H1 (cell line): ENCODE measurements at regions not wholly inside any gene's neighbourhood (a gene's known extent, or its start where the extent isn't known, plus 50 kb on each side); places are given as distances from the start of the nearest gene placed in this dataset.
A peak's percentile ranks its signal among the peaks of the same experiment; 100 is the strongest.

ENCODE experiments used
- CTCF ChIA-PET: fragments of 300-600 bp; sonication (Branson Sonifier 250); formaldehyde crosslinking; loops from one replicate; lab custom pipeline; 2021; ENCODE audit not compliant: partially characterized antibody; lab: Charles Lee
- POLR2A ChIA-PET: fragments of 300-600 bp; sonication (Branson Sonifier 250); formaldehyde crosslinking; loops from one replicate; lab custom pipeline; 2021; ENCODE audit warnings: inconsistent platforms; ENCODE audit not compliant: partially characterized antibody; lab: Charles Lee
- DNase-seq, 2 experiments: peaks; one replicate each; pipeline versions ENCODE4 v3.0.0 to v3.0.0-alpha.2; 2010 to 2022; ENCODE audit warnings: low spot score in 2 of 2, low read depth in 1 of 2, mixed read lengths in 1 of 2
- FAIRE-seq: peaks from 2 replicates; lab custom pipeline; 2011; peaks lifted over from hg19 to GRCh38; lab: Jason Lieb, UNC
- H2AFZ ChIP-seq: 2 replicates; pipeline ENCODE4 v1.8.1; 2012; ENCODE audit warnings: low read length, inconsistent platforms
- H2AK5ac ChIP-seq: 2 replicates; pipeline ENCODE4 v1.6.1; 2013; ENCODE audit warnings: low read depth, low read length
- H2BK120ac ChIP-seq: replicated peaks from 2 replicates; pipeline ENCODE3; 2013; ENCODE audit warnings: low read depth, low read length, inconsistent platforms
- H2BK12ac ChIP-seq: 2 replicates; pipeline ENCODE4 v1.6.1; 2013; ENCODE audit warnings: low read depth, low read length
- H2BK15ac ChIP-seq: 2 replicates; pipeline ENCODE4 v1.6.1; 2013; ENCODE audit warnings: low read length
- H2BK20ac ChIP-seq: 2 replicates; pipeline ENCODE4 v1.6.1; 2013; ENCODE audit warnings: low read length
- H2BK5ac ChIP-seq: 2 replicates; pipeline ENCODE4 v1.6.1; 2013; ENCODE audit warnings: low read depth, low read length
- H3K14ac ChIP-seq: 2 replicates; pipeline ENCODE4 v1.6.1; 2013; ENCODE audit warnings: inconsistent platforms; ENCODE audit not compliant: insufficient read length
- H3K18ac ChIP-seq: 2 replicates; pipeline ENCODE4 v1.6.1; 2013; ENCODE audit warnings: low read length; ENCODE audit errors: extremely low read depth
- H3K23ac ChIP-seq: 2 replicates; pipeline ENCODE4 v1.6.1; 2013; ENCODE audit warnings: inconsistent platforms; ENCODE audit not compliant: insufficient read length
- H3K23me2 ChIP-seq: 2 replicates; pipeline ENCODE4 v1.6.1; 2013; ENCODE audit warnings: low read depth, low read length
- H3K27ac ChIP-seq: 2 replicates; pipeline ENCODE4 v1.6.1; 2011; ENCODE audit warnings: low read depth, low read length, inconsistent platforms
- H3K27me3 ChIP-seq, 4 experiments: replicated peaks in 1 of 4; 1 replicate in 1 of 4; 2 replicates in 3 of 4; pipeline versions ENCODE4 v1.6.1 to v1.8.1; 2011 to 2013; ENCODE audit warnings: low read length in 3 of 4, mild to moderate bottlenecking in 3 of 4, inconsistent platforms in 2 of 4, mixed read lengths in 2 of 4, moderate library complexity in 1 of 4; ENCODE audit not compliant: control insufficient read depth in 3 of 4, insufficient read depth in 3 of 4; ENCODE audit errors: extremely low read depth in 1 of 4
- H3K36me3 ChIP-seq, 4 experiments: 2 replicates each; pipeline versions ENCODE4 v1.6.1 to v1.8.1; 2011 to 2013; ENCODE audit warnings: mild to moderate bottlenecking in 4 of 4, low read length in 3 of 4, moderate library complexity in 2 of 4, control low read depth in 1 of 4, inconsistent platforms in 1 of 4; ENCODE audit not compliant: insufficient read depth in 4 of 4, control insufficient read depth in 2 of 4
- H3K4ac ChIP-seq: replicated peaks from 2 replicates; pipeline ENCODE3; 2013; ENCODE audit warnings: low read length, low read depth, mixed read lengths, inconsistent platforms; ENCODE audit not compliant: insufficient read length
- H3K4me1 ChIP-seq, 4 experiments: replicated peaks in 1 of 4; 1 replicate in 1 of 4; 2 replicates in 3 of 4; pipeline versions ENCODE4 v1.6.1 to v1.8.1; 2011 to 2013; ENCODE audit warnings: low read length in 3 of 4, inconsistent platforms in 2 of 4, mixed read lengths in 1 of 4; ENCODE audit not compliant: insufficient read depth in 4 of 4, control insufficient read depth in 3 of 4
- H3K4me2 ChIP-seq, 2 experiments: 2 replicates each; pipeline versions ENCODE4 v1.6.1 to v1.8.1; 2011 to 2013; ENCODE audit warnings: low read depth in 2 of 2, low read length in 2 of 2, control low read depth in 1 of 2, inconsistent platforms in 1 of 2, mild to moderate bottlenecking in 1 of 2; ENCODE audit not compliant: insufficient read depth in 1 of 2
- H3K4me3 ChIP-seq, 4 experiments: fragments of 200-600, 300-600 bp in 1 of 4; sonication (generic), shearing (Covaris generic), sonication (Bioruptor Twin) in 1 of 4; 2 replicates each; pipeline versions ENCODE4 v1.5.1 to v1.8.1; 2011 to 2016; ENCODE audit warnings: low read length in 4 of 4, low read depth in 3 of 4, control low read depth in 2 of 4, inconsistent platforms in 2 of 4, mild to moderate bottlenecking in 2 of 4, mixed read lengths in 1 of 4, moderate library complexity in 1 of 4; ENCODE audit not compliant: insufficient read depth in 2 of 4; ENCODE audit errors: extremely low read depth in 1 of 4
- H3K56ac ChIP-seq: replicated peaks from 2 replicates; pipeline ENCODE3; 2013; ENCODE audit warnings: low read depth, mild to moderate bottlenecking, mixed read lengths, low read length, inconsistent platforms; ENCODE audit not compliant: insufficient read length
- H3K79me1 ChIP-seq: 2 replicates; pipeline ENCODE4 v1.6.1; 2013; ENCODE audit warnings: low read depth, low read length, control low read depth
- H3K79me2 ChIP-seq, 2 experiments: 2 replicates each; pipeline versions ENCODE4 v1.6.1 to v1.8.1; 2012 to 2013; ENCODE audit warnings: low read length in 2 of 2, mild to moderate bottlenecking in 2 of 2, inconsistent platforms in 1 of 2; ENCODE audit not compliant: insufficient read depth in 2 of 2, control insufficient read depth in 1 of 2
- H3K9ac ChIP-seq, 4 experiments: replicated peaks in 1 of 4; 1 replicate in 1 of 4; 2 replicates in 3 of 4; pipeline versions ENCODE4 v1.6.1 to v1.8.1; 2011 to 2013; ENCODE audit warnings: low read depth in 3 of 4, low read length in 3 of 4, control low read depth in 2 of 4, mild to moderate bottlenecking in 2 of 4, moderate library complexity in 2 of 4, inconsistent platforms in 1 of 4; ENCODE audit errors: extremely low read depth in 1 of 4
- H3K9me3 ChIP-seq, 2 experiments: 2 replicates each; pipeline versions ENCODE4 v1.6.1 to v1.8.1; 2012 to 2013; ENCODE audit warnings: mild to moderate bottlenecking in 2 of 2, moderate library complexity in 2 of 2, control low read depth in 1 of 2, inconsistent platforms in 1 of 2, low read depth in 1 of 2, low read length in 1 of 2, mixed read lengths in 1 of 2; ENCODE audit not compliant: insufficient read depth in 2 of 2
- H4K20me1 ChIP-seq, 2 experiments: replicated peaks in 1 of 2; 2 replicates each; pipeline versions ENCODE3 to v1.8.1; 2011 to 2013; ENCODE audit warnings: inconsistent platforms in 2 of 2, low read length in 2 of 2, mild to moderate bottlenecking in 1 of 2; ENCODE audit not compliant: insufficient read depth in 2 of 2, control insufficient read depth in 1 of 2
- H4K5ac ChIP-seq: 2 replicates; pipeline ENCODE4 v1.6.1; 2013; ENCODE audit warnings: low read length, low read depth, mixed read lengths, inconsistent platforms; ENCODE audit not compliant: insufficient read length
- H4K8ac ChIP-seq: 2 replicates; pipeline ENCODE4 v1.8.0; 2013; ENCODE audit warnings: mild to moderate bottlenecking, moderate library complexity, low read length, inconsistent platforms; ENCODE audit not compliant: insufficient read depth; ENCODE audit errors: extremely low read depth
- H4K91ac ChIP-seq: replicated peaks from 2 replicates; pipeline ENCODE3; 2013; ENCODE audit warnings: low read length, mixed read lengths, inconsistent platforms; ENCODE audit not compliant: insufficient read length
- EP300 ChIP-seq, 2 experiments: IDR thresholded peaks; 1 replicate in 1 of 2; 2 replicates in 1 of 2; pipeline ENCODE4 v1.6.1; 2011 to 2012; ENCODE audit warnings: low read depth in 2 of 2, low read length in 2 of 2, mild to moderate bottlenecking in 2 of 2, borderline replicate concordance in 1 of 2, inconsistent platforms in 1 of 2, moderate library complexity in 1 of 2
- KDM5A ChIP-seq: fragments of 200-600 bp; IDR thresholded peaks from 2 replicates; pipeline ENCODE4 v1.7.1; 2012; ENCODE audit warnings: mild to moderate bottlenecking, low read length, inconsistent platforms, mixed read lengths
- WGBS, 2 experiments: shearing (Covaris generic) in 1 of 2; methylation state at CpG; one replicate each; pipeline versions ENCODE4 v1.1.6 to v1.1.7; 2013 to 2015; ENCODE audit warnings: low lambda C conversion rate in 2 of 2, mixed read lengths in 2 of 2, inconsistent platforms in 1 of 2, low coverage in 1 of 2, missing lambda C conversion rate in 1 of 2; ENCODE audit not compliant: insufficient replicate concordance in 2 of 2, insufficient coverage in 1 of 2, insufficient read length in 1 of 2; ENCODE audit errors: extremely low coverage in 1 of 2, missing lambda C conversion rate in 1 of 2; 5-methylcytosine and 5-hydroxymethylcytosine counted together

- DNase-seq = no peak
- WGBS, 2 experiments = 90% methylated on average over 4 of the region's 4 CpGs; no CpG with 5 or more reads in 1 of the 2 experiments
- TF ChIP-seq KDM5A (no peak), EP300 (IDR thresholded peaks at IDR 0.05; ENCODE audit: borderline replicate concordance in 1 of 2, low read depth in 2 of 2, low read length in 2 of 2) (no peak)
- Histone ChIP-seq H3K23me2 (no peaks in the 10 kb centered on the region), H3K4me1 (peaks cover 0 to 2% (median 1%) of the 10 kb centered on the region in 4 experiments; a peak in 2 of 7 replicates), H3K4me3 (no peak overlapping the region), H2BK12ac (no peak overlapping the region), H3K9me3 (no peaks in the 10 kb centered on the region), H2BK120ac (no peak overlapping the region), H3K14ac (no peak overlapping the region), H2BK20ac (no peak overlapping the region), H3K56ac (no peak overlapping the region), H2AK5ac (no peak overlapping the region), H3K36me3 (no peaks in the 10 kb centered on the region), H4K5ac (no peak overlapping the region), H3K27me3 (no peaks in the 10 kb centered on the region), H3K9ac (no peak overlapping the region), H4K8ac (no peak overlapping the region), H3K18ac (no peak overlapping the region), H3K23ac (no peak overlapping the region), H3K79me1 (no peaks in the 10 kb centered on the region; the same call in 1 of the 2 replicates), H2BK5ac (peak overlapping the region; percentile 39; the same call in 1 of the 2 replicates), H3K79me2 (no peaks in the 10 kb centered on the region), H3K4ac (no peak overlapping the region), H4K91ac (peak overlapping the region; percentile 51), H3K4me2 (no peak overlapping the region), H3K27ac (no peak overlapping the region), H2BK15ac (no peak overlapping the region), H2AFZ (no peak overlapping the region), H4K20me1 (no peaks in the 10 kb centered on the region)
- CTCF ChIA-PET = interaction anchor here (1.1 to 1.4 kb wide), 3 partner anchors 30 to 294 kb away, joined by 3 read pairs; no protein-coding TSS in a partner anchor
- no peak for FAIRE-seq
- POLR2A ChIA-PET = no interaction called here
Measured at GRCh38 chr6:14759976-14760672, 485.7 kb upstream of the JARID2 start.
